HG03159 (cell line): ENCODE measurements at regions not wholly inside any gene's neighbourhood (a gene's known extent, or its start where the extent isn't known, plus 50 kb on each side); places are given as distances from the start of the nearest gene placed in this dataset.
"Not testable (repeated sequence)": the region's sequence is repeated elsewhere in the genome, so short reads cannot be mapped to it uniquely, and the experiment has no call there.

ENCODE experiments used
- ATAC-seq: cut with Tn5 transposase; IDR thresholded peaks from one replicate; pipeline ENCODE4 v1.9.1; 2021; ENCODE audit warnings: mild to moderate bottlenecking, moderate library complexity; ENCODE audit not compliant: unreplicated experiment

- ATAC-seq = no peak
These were observed 666.8 kb upstream of the TMEM132C start for GRCh38 chr12:127600211-127600610.

- ATAC-seq = no peak
These were observed 660.4 kb upstream of the TMEM132C start for GRCh38 chr12:127606476-127607015.

- no peak for ATAC-seq
These were observed 659.7 kb upstream of the TMEM132C start for GRCh38 chr12:127607146-127607725.

- not testable (repeated sequence) for ATAC-seq
These were observed 658.6 kb upstream of the TMEM132C start for GRCh38 chr12:127608359-127608758.

- ATAC-seq = no peak
These were observed 653.9 kb upstream of the TMEM132C start for GRCh38 chr12:127613056-127613455.

- ATAC-seq = no peak
These were observed 646.9 kb upstream of the TMEM132C start for GRCh38 chr12:127619869-127620734.

- no peak for ATAC-seq
These were observed 646.1 kb upstream of the TMEM132C start for GRCh38 chr12:127620735-127621355.

GRCh38 chr12:127621366-127621765, 645.6 kb upstream of the TMEM132C start:
- ATAC-seq = no peak

GRCh38 chr12:127623362-127623761, 643.6 kb upstream of the TMEM132C start:
- no peak for ATAC-seq

- no peak for ATAC-seq
These were observed 641.7 kb upstream of the TMEM132C start for GRCh38 chr12:127625176-127625771.

GRCh38 chr12:127628645-127629044, 638.3 kb upstream of the TMEM132C start:
- ATAC-seq = no peak

- no peak for ATAC-seq
These were observed 637.7 kb upstream of the TMEM132C start for GRCh38 chr12:127629066-127629820.

GRCh38 chr12:127632461-127632860, 634.5 kb upstream of the TMEM132C start:
- ATAC-seq = no peak

- no peak for ATAC-seq
These were observed 631.1 kb upstream of the TMEM132C start for GRCh38 chr12:127635838-127636237.

GRCh38 chr12:127636882-127637281, 630.1 kb upstream of the TMEM132C start:
- ATAC-seq = no peak

GRCh38 chr12:127640181-127640886, 626.6 kb upstream of the TMEM132C start:
- ATAC-seq = no peak

- ATAC-seq = no peak
These were observed 624.8 kb upstream of the TMEM132C start for GRCh38 chr12:127642208-127642607.

- no peak for ATAC-seq
These were observed 618.6 kb upstream of the TMEM132C start for GRCh38 chr12:127648321-127648720.

- no peak for ATAC-seq
These were observed 617.0 kb upstream of the TMEM132C start for GRCh38 chr12:127649961-127650360.

- no peak for ATAC-seq
These were observed 616.3 kb upstream of the TMEM132C start for GRCh38 chr12:127650626-127651025.
